Erythroblast (primary cell): ENCODE measurements at regions not wholly inside any gene's neighbourhood (a gene's known extent, or its start where the extent isn't known, plus 50 kb on each side); places are given as distances from the start of the nearest gene placed in this dataset.

Source experiments
- GATA1 ChIP-seq: IDR thresholded peaks from 2 replicates; pipeline ENCODE4 v1.6.1; 2011; ENCODE audit warnings: low read depth, mild to moderate bottlenecking, control low read depth, low read length, moderate library complexity
- POLR2A ChIP-seq: IDR thresholded peaks from 2 replicates; pipeline ENCODE4 v1.6.1; 2011; ENCODE audit warnings: mild to moderate bottlenecking, low read length

DNA sequence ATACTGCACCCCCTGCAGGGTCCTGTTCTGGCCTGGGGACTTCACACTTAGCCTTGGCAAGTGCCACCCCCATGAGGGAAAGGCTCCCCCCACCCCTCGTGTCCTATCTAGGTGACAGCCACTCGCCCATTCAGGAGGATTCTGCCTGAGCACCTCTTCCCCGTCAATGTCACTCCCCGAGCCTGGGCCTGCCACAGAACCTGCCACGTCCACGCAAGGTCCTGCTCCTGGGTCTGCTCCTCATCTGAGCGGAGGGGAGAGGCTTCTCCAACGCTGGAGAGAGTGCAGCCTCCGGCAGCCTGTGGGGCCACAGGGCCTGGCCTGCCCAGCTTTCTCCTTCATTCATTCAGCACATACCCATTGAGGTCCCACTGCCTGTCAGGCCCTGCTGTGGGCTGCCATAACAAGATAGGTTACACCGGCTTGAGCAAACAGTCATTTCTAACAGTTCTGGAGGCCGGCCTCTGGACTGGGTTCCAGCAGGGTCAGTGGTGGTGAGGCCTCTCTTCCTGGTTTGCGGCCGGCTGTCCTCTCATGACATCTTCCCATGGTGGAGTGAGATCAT lies 92.0 kb upstream of the RET start:
- TF ChIP-seq POLR2A (no peak), GATA1 (no peak)
